ENCODE measurements at regions not wholly inside any gene's neighbourhood (a gene's known extent, or its start where the extent isn't known, plus 50 kb on each side); places are given as distances from the start of the nearest gene placed in this dataset.

GRCh38 chr20:61173267-61173666 is 78.8 kb upstream of the CDH4 start:
- Histone ChIP-seq H3K23ac (ENCODE audit: low read depth, low read length, poor library complexity) (no peak overlapping the region), H2AFZ (ENCODE audit: low read length) (no peak overlapping the region), H2AK5ac (ENCODE audit: low read depth, low read length) (no peak overlapping the region), H3K27ac (replicated peaks; ENCODE audit: low read length) (no peak overlapping the region), H3K4ac (ENCODE audit: low read length) (no peak overlapping the region), H4K91ac (ENCODE audit: low read depth, low read length, poor library complexity) (no peak overlapping the region), H2BK15ac (ENCODE audit: low read length) (no peak overlapping the region), H2BK5ac (ENCODE audit: low read length) (no peak overlapping the region), H4K8ac (ENCODE audit: low read depth, low read length) (no peak overlapping the region), H2BK120ac (ENCODE audit: low read depth, low read length) (no peak overlapping the region), H3K36me3 (replicated peaks in 1 of 2; ENCODE audit: control insufficient read depth in 2 of 2, insufficient read depth in 2 of 2, low read length in 2 of 2) (no peaks in the 10 kb centered on the region), H3K18ac (ENCODE audit: low read length) (no peak overlapping the region), H3K4me3 (ENCODE audit: low read length in 2 of 2) (no peak overlapping the region), H3K14ac (ENCODE audit: low read length) (no peak overlapping the region), H3K79me1 (ENCODE audit: low read depth, low read length) (peaks cover 2% of the 10 kb centered on the region), H3K9ac (ENCODE audit: low read depth, low read length, poor library complexity) (no peak overlapping the region), H3K4me1 (ENCODE audit: control insufficient read depth in 2 of 2, insufficient read depth in 1 of 2, low read depth in 1 of 2, low read length in 2 of 2) (peaks cover 0 to 3% of the 10 kb centered on the region in 2 donors), H3K9me3 (replicated peaks in 1 of 2; ENCODE audit: control insufficient read depth in 2 of 2, insufficient read depth in 1 of 2, low read depth in 1 of 2, low read length in 2 of 2) (no peaks in the 10 kb centered on the region), H2BK12ac (ENCODE audit: low read length) (no peak overlapping the region), H3K27me3 (ENCODE audit: control insufficient read depth in 3 of 3, insufficient read depth in 3 of 3, low read depth in 1 of 3, low read length in 3 of 3) (no peaks in the 10 kb centered on the region), H3K4me2 (ENCODE audit: insufficient read depth, low read length, poor library complexity, severe bottlenecking) (no peak overlapping the region)
- no peak for DNase-seq (ENCODE audit: low spot score)
- WGBS, 2 donors (ENCODE audit: extremely low coverage in 2 of 2, insufficient read length in 2 of 2, insufficient replicate concordance in 1 of 2) = 100% methylated on average over 1 to 2 of the region's 2 CpGs

DNA sequence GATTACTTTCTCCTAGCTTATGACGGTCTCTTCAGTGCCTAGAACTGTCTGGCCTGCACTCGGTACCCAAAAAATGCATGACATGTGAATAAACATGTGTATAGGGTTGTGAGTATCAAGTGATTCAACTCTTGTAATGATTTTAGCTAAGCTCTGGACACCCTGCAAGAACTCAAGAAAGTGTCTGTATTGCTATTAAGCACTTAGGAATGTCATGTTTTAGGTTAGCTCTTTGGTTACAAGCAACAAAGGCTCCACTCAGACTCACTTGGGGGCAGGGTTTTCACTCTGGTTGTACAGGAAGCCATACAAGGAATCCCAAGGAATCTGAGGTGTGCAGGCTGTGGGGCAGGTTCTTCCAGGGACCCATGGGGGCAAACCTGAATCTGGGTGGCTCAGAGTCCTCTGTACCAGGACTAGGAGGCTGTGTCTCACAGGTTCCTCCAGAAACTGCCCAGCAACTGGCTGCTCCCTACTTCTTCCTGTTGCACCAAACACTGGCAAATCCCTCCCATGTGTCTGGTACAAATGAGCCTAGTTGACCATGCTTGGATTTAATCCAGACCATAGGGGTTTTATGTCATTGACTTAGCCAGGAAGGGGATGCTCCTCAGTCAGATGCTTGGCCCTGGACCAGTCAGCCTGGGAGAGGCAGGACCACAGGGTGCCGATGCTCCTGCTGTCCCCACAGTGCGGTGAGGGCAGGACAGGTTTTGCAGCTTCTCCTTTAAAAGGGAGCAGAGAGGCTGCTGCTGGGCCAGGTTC is 77.9 kb upstream of the CDH4 start:
- Histone ChIP-seq H3K27me3 (ENCODE audit: control insufficient read depth in 3 of 3, insufficient read depth in 3 of 3, low read depth in 1 of 3, low read length in 3 of 3) (peaks cover 0 to 7% (median 0%) of the 10 kb centered on the region in 3 experiments), H3K4me1 (ENCODE audit: control insufficient read depth in 2 of 2, insufficient read depth in 1 of 2, low read depth in 1 of 2, low read length in 2 of 2) (peaks cover 0 to 3% of the 10 kb centered on the region in 2 donors), H2BK12ac (ENCODE audit: low read length) (no peak overlapping the region), H3K4me2 (ENCODE audit: insufficient read depth, low read length, poor library complexity, severe bottlenecking) (no peak overlapping the region), H3K79me1 (ENCODE audit: low read depth, low read length) (peaks cover 2% of the 10 kb centered on the region), H3K36me3 (replicated peaks in 1 of 2; ENCODE audit: control insufficient read depth in 2 of 2, insufficient read depth in 2 of 2, low read length in 2 of 2) (no peaks in the 10 kb centered on the region), H3K27ac (replicated peaks; ENCODE audit: low read length) (no peak overlapping the region), H4K91ac (ENCODE audit: low read depth, low read length, poor library complexity) (no peak overlapping the region), H2BK15ac (ENCODE audit: low read length) (no peak overlapping the region), H2BK120ac (ENCODE audit: low read depth, low read length) (no peak overlapping the region), H3K14ac (ENCODE audit: low read length) (no peak overlapping the region), H2AFZ (ENCODE audit: low read length) (no peak overlapping the region), H3K4ac (ENCODE audit: low read length) (no peak overlapping the region), H3K18ac (ENCODE audit: low read length) (no peak overlapping the region), H3K9me3 (replicated peaks in 1 of 2; ENCODE audit: control insufficient read depth in 2 of 2, insufficient read depth in 1 of 2, low read depth in 1 of 2, low read length in 2 of 2) (no peaks in the 10 kb centered on the region), H2BK5ac (ENCODE audit: low read length) (no peak overlapping the region), H3K9ac (ENCODE audit: low read depth, low read length, poor library complexity) (no peak overlapping the region), H3K23ac (ENCODE audit: low read depth, low read length, poor library complexity) (no peak overlapping the region), H2AK5ac (ENCODE audit: low read depth, low read length) (no peak overlapping the region), H4K8ac (ENCODE audit: low read depth, low read length) (no peak overlapping the region), H3K4me3 (ENCODE audit: low read length in 2 of 2) (no peak overlapping the region)
- no peak for DNase-seq (ENCODE audit: low spot score)
- WGBS, 2 donors (ENCODE audit: extremely low coverage in 2 of 2, insufficient read length in 2 of 2, insufficient replicate concordance in 1 of 2) = no CpG with 5 or more reads among the region's 4 CpGs

GRCh38 chr20:61176874-61177273 is 75.2 kb upstream of the CDH4 start:
- DNase-seq (ENCODE audit: low spot score) = no peak
- no peak overlapping the region for H3K4me3 ChIP-seq (ENCODE audit: low read length in 2 of 2)
- H3K9ac ChIP-seq (ENCODE audit: low read depth, low read length, poor library complexity) = no peak overlapping the region
- H3K23ac ChIP-seq (ENCODE audit: low read depth, low read length, poor library complexity) = no peak overlapping the region
- H3K79me1 ChIP-seq (ENCODE audit: low read depth, low read length) = peaks cover 2% of the 10 kb centered on the region
- no peak overlapping the region for H2BK120ac ChIP-seq (ENCODE audit: low read depth, low read length)
- no peak overlapping the region for H3K18ac ChIP-seq (ENCODE audit: low read length)
- H3K4me1 ChIP-seq (ENCODE audit: control insufficient read depth in 2 of 2, insufficient read depth in 1 of 2, low read depth in 1 of 2, low read length in 2 of 2) = no peaks in the 10 kb centered on the region
- H4K91ac ChIP-seq (ENCODE audit: low read depth, low read length, poor library complexity) = no peak overlapping the region
- no peak overlapping the region for H2BK5ac ChIP-seq (ENCODE audit: low read length)
- no peak overlapping the region for H2AFZ ChIP-seq (ENCODE audit: low read length)
- peaks cover 0 to 2% of the 10 kb centered on the region in 2 donors for H3K9me3 ChIP-seq (replicated peaks in 1 of 2; ENCODE audit: control insufficient read depth in 2 of 2, insufficient read depth in 1 of 2, low read depth in 1 of 2, low read length in 2 of 2)
- no CpG with 5 or more reads among the region's 1 CpG for WGBS, 2 donors (ENCODE audit: extremely low coverage in 2 of 2, insufficient read length in 2 of 2, insufficient replicate concordance in 1 of 2)
- H3K27me3 ChIP-seq (ENCODE audit: control insufficient read depth in 3 of 3, insufficient read depth in 3 of 3, low read depth in 1 of 3, low read length in 3 of 3) = peaks cover 0 to 20% (median 0%) of the 10 kb centered on the region in 3 experiments
- no peak overlapping the region for H3K4me2 ChIP-seq (ENCODE audit: insufficient read depth, low read length, poor library complexity, severe bottlenecking)
- H3K27ac ChIP-seq (replicated peaks; ENCODE audit: low read length) = no peak overlapping the region
- no peak overlapping the region for H2BK12ac ChIP-seq (ENCODE audit: low read length)
- H4K8ac ChIP-seq (ENCODE audit: low read depth, low read length) = no peak overlapping the region
- no peak overlapping the region for H3K14ac ChIP-seq (ENCODE audit: low read length)
- H2BK15ac ChIP-seq (ENCODE audit: low read length) = no peak overlapping the region
- H2AK5ac ChIP-seq (ENCODE audit: low read depth, low read length) = no peak overlapping the region
- H3K36me3 ChIP-seq (replicated peaks in 1 of 2; ENCODE audit: control insufficient read depth in 2 of 2, insufficient read depth in 2 of 2, low read length in 2 of 2) = peaks cover 0 to 2% of the 10 kb centered on the region in 2 donors
- no peak overlapping the region for H3K4ac ChIP-seq (ENCODE audit: low read length)

DNA sequence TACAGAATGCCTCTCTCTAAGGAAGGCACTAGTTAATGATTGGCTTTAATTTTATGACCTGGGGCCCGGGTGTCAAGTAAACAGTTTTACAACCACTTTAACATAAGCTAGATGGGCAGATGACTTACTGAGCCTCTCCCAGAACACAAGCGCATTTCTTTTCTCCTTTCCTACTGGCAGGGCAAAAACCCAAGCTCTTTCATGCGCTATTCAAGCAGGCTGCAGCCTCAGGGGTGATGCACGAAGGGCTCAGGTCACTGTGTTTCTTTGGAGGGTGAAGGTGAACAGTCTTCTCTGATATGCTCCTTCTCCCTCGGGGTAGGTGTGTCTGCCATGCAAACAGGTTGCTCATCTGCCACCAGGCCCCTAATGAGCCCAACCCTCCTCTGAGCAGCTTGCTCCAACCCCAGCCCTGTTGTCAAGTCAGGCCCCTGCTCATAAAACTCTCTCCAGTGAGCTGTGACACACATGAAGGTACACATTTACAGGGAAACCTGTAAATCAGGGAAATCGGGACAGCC is 73.5 kb upstream of the CDH4 start:
- Histone ChIP-seq H3K79me1 (ENCODE audit: low read depth, low read length) (no peaks in the 10 kb centered on the region), H3K27ac (replicated peaks; ENCODE audit: low read length) (no peak overlapping the region), H3K4me2 (ENCODE audit: insufficient read depth, low read length, poor library complexity, severe bottlenecking) (no peak overlapping the region), H3K4me3 (ENCODE audit: low read length in 2 of 2) (no peak overlapping the region), H3K18ac (ENCODE audit: low read length) (no peak overlapping the region), H2AFZ (ENCODE audit: low read length) (no peak overlapping the region), H2AK5ac (ENCODE audit: low read depth, low read length) (no peak overlapping the region), H3K23ac (ENCODE audit: low read depth, low read length, poor library complexity) (no peak overlapping the region), H4K8ac (ENCODE audit: low read depth, low read length) (no peak overlapping the region), H3K14ac (ENCODE audit: low read length) (no peak overlapping the region), H4K91ac (ENCODE audit: low read depth, low read length, poor library complexity) (no peak overlapping the region), H3K27me3 (ENCODE audit: control insufficient read depth in 3 of 3, insufficient read depth in 3 of 3, low read depth in 1 of 3, low read length in 3 of 3) (peaks cover 0 to 25% (median 0%) of the 10 kb centered on the region in 3 experiments), H3K9ac (ENCODE audit: low read depth, low read length, poor library complexity) (no peak overlapping the region), H2BK15ac (ENCODE audit: low read length) (no peak overlapping the region), H3K36me3 (replicated peaks in 1 of 2; ENCODE audit: control insufficient read depth in 2 of 2, insufficient read depth in 2 of 2, low read length in 2 of 2) (peaks cover 0 to 2% of the 10 kb centered on the region in 2 donors), H3K9me3 (replicated peaks in 1 of 2; ENCODE audit: control insufficient read depth in 2 of 2, insufficient read depth in 1 of 2, low read depth in 1 of 2, low read length in 2 of 2) (peaks cover 0 to 2% of the 10 kb centered on the region in 2 donors), H3K4ac (ENCODE audit: low read length) (no peak overlapping the region), H3K4me1 (ENCODE audit: control insufficient read depth in 2 of 2, insufficient read depth in 1 of 2, low read depth in 1 of 2, low read length in 2 of 2) (no peaks in the 10 kb centered on the region), H2BK5ac (ENCODE audit: low read length) (no peak overlapping the region), H2BK120ac (ENCODE audit: low read depth, low read length) (no peak overlapping the region), H2BK12ac (ENCODE audit: low read length) (no peak overlapping the region)
- no peak for DNase-seq (ENCODE audit: low spot score)
- no CpG with 5 or more reads among the region's 6 CpGs for WGBS, 2 donors (ENCODE audit: extremely low coverage in 2 of 2, insufficient read length in 2 of 2, insufficient replicate concordance in 1 of 2)

Measured in neuronal stem cell (in vitro differentiated cells).